ENCODE measurements at regions not wholly inside any gene's neighbourhood (a gene's known extent, or its start where the extent isn't known, plus 50 kb on each side); places are given as distances from the start of the nearest gene placed in this dataset.

GRCh38 chr2:145119225-145119624, 599.3 kb upstream of the ZEB2 start:
- DNase-seq = no peak

- no peak for DNase-seq
Measured at GRCh38 chr2:145116834-145117725, 597.2 kb upstream of the ZEB2 start.

GRCh38 chr2:145116056-145116455, 596.1 kb upstream of the ZEB2 start:
- no peak for DNase-seq

GRCh38 chr2:145114726-145115125, 594.8 kb upstream of the ZEB2 start:
- DNase-seq = no peak

- DNase-seq = no peak
Measured at GRCh38 chr2:145112467-145112866, 592.5 kb upstream of the ZEB2 start.

GRCh38 chr2:145110668-145111356, 590.9 kb upstream of the ZEB2 start:
- peak; percentile 82 for DNase-seq

- no peak for DNase-seq
Measured at GRCh38 chr2:145108959-145109710, 589.2 kb upstream of the ZEB2 start.

- peak; percentile 37 for DNase-seq
Measured at GRCh38 chr2:145108361-145108778, 588.5 kb upstream of the ZEB2 start.

GRCh38 chr2:145106293-145106692, 586.4 kb upstream of the ZEB2 start:
- DNase-seq = no peak

- no peak for DNase-seq
Measured at GRCh38 chr2:145102706-145103105, 582.8 kb upstream of the ZEB2 start.

GRCh38 chr2:145100301-145100700, 580.4 kb upstream of the ZEB2 start:
- no peak for DNase-seq

- DNase-seq = peak; percentile 78
Measured at GRCh38 chr2:145096582-145096981, 576.7 kb upstream of the ZEB2 start.

- DNase-seq = peak; percentile 87
Measured at GRCh38 chr2:145095641-145096435, 575.9 kb upstream of the ZEB2 start.

- peak; percentile 75 for DNase-seq
Measured at GRCh38 chr2:145094370-145094769, 574.5 kb upstream of the ZEB2 start.

GRCh38 chr2:145091967-145092366, 572.0 kb upstream of the ZEB2 start:
- DNase-seq = peak; percentile 59

GRCh38 chr2:145090841-145091761, 571.2 kb upstream of the ZEB2 start:
- DNase-seq = peak; percentile 73

GRCh38 chr2:145088756-145089155, 568.8 kb upstream of the ZEB2 start:
- no peak for DNase-seq

GRCh38 chr2:145086910-145087309, 567.0 kb upstream of the ZEB2 start:
- no peak for DNase-seq

GRCh38 chr2:145085612-145086011, 565.7 kb upstream of the ZEB2 start:
- no peak for DNase-seq

- DNase-seq = no peak
Measured at GRCh38 chr2:145080426-145080825, 560.5 kb upstream of the ZEB2 start.

GRCh38 chr2:145079641-145080040, 559.7 kb upstream of the ZEB2 start:
- no peak for DNase-seq

Measured in EL (cell line).